Inferior parietal cortex (tissue), 1 donor: ENCODE measurements at regions not wholly inside any gene's neighbourhood (a gene's known extent, or its start where the extent isn't known, plus 50 kb on each side); places are given as distances from the start of the nearest gene placed in this dataset.

Source experiments
- DNase-seq: peaks from one replicate; pipeline ENCODE4 v3.0.0-alpha.2; 2016; ENCODE audit errors: extremely low spot score

DNA sequence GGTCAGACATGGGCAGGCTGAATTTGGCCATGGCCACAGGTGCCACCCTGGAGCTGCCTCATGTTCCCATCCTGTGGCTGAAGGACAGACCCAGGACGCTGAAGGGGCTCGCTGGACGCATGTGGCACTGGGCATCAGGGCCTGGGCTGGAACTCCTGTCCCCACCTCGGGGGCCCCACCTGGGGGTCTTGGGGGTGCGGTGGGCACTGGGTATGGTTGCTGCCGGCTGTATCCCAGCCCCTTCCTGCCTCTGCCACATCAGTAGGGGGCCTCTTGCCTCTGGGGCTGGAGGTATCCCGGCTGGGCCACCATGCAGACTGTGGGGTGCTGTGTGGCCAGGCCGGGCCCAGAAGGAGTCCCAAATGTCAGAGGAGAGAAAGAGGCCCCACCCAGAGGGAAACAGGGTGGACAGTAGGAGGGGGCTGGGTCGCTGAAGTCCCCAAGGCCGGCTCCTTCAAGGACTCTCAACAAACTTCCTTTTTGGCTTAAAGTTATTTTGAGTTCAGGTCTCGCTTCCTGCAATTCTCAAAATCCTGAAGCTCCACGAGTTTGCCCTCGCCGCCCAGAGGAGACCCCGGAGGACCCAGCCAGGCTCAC lies 78.7 kb downstream of the SIK1 start:
- DNase-seq: no peak

GRCh38 chr21:43347461-43348169 lies 79.3 kb downstream of the SIK1 start:
- DNase-seq: no peak

DNA sequence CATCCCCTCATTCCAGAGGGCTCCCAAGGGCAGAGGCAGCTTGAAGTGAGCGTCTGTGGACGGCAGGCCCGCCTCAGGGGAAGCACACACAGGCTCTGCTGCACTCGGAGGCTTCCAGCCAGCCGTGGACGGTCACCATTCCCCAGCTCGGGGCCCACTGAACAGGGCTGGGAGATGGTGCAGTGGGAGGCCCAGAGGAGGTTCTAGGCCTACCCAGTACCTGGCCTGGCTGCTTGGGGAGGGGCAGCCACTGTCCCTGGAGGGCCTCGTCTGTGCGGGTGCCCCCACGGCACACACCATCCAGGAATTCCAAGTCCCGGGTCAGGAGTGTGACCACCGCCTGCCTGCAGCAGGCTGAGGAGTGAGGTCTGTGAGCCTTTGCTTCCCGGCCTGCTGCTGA lies 80.4 kb downstream of the SIK1 start:
- DNase-seq: no peak

- no peak for DNase-seq
Measured at GRCh38 chr21:43345746-43346409, 81.1 kb downstream of the SIK1 start.

- DNase-seq: no peak
Measured at GRCh38 chr21:43345046-43345745, 81.7 kb downstream of the SIK1 start.

DNA sequence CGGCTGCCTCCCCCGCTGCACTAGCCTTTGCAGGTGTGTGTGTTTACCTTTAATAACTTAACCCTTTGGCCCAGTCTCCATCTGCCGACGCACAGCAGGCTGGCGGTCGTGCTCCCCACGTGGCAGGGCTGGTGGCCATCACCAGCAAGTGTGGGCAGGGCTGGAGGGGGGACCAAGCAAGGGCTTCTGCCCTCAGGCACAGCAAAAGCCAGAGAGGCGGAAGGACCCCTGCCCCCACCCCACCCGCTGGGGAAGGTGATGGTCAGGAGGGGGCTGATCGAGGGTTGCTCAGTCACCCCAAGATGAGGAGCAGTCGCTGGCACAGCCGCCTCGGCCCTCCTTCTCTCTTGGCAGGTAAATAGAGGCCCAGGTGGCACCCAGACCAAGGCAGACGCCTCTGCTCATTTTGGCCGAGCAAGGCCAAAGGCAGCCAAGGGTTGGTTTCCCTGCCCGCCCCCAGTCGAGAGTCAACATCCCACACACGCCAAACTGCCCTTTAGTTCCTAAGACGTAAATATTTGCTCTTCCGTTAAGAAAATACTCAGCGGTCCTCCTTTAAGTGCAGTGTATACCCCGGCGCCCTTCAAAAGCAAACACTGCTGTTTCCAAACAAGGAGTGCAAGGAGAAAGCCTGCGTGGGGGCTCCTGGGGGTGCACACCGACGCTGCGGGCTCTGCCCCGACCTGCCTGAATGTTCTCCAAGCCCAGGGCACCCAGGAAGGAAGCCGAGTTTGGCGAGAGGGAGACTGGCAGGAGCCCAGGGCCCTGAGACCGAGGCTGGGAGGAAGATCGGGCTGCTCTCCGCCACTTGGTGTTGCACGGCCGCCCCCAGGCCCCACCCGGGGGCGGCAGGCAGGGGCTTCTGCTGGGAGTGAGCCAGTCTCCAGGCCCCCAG lies 82.7 kb downstream of the SIK1 start:
- DNase-seq: no peak

DNA sequence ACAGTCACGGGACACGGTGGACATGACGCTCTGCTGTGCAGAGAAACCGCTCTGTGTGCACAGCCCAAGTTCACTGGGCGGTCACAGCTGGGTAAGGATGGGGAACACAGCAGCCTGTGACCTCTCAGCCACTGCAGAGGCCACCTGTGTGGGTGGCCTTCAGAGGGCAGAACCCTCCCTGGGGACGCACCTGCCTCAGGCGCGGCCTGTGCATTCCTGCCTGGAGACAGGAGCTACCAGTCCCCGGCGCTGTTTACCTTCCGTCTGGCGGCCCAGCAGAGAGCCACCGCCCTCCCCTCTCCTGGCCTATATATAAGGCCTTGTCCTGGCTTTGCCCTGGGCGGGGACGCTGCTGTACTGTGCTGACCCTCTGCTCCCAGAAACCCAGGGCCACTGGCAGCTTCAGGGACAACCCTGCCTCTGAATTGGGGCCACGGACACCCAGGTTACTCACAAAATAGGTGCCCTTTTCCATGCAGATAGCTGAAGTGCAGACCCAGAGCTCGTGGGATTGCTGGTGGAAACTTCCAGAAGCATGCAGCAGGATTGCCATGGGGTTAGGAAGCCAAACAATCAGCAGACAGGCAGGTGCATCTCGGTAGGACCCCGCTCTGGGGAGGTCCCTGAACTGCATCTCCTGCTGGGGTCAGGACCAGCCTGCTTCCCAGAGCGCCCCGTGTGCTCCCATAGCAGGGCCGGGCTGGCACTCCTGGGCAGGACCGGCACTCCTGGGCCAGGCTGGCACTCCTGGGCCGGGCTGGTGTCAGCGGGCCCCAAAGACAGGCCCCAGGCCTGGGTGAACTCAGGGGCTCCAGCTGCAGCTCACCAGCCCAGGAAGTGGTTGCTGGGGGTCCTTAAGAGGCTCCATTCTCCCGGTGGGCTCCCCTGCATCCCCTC lies 83.6 kb downstream of the SIK1 start:
- DNase-seq: no peak

- no peak for DNase-seq
Measured at GRCh38 chr21:43342301-43342881, 84.5 kb downstream of the SIK1 start.

DNA sequence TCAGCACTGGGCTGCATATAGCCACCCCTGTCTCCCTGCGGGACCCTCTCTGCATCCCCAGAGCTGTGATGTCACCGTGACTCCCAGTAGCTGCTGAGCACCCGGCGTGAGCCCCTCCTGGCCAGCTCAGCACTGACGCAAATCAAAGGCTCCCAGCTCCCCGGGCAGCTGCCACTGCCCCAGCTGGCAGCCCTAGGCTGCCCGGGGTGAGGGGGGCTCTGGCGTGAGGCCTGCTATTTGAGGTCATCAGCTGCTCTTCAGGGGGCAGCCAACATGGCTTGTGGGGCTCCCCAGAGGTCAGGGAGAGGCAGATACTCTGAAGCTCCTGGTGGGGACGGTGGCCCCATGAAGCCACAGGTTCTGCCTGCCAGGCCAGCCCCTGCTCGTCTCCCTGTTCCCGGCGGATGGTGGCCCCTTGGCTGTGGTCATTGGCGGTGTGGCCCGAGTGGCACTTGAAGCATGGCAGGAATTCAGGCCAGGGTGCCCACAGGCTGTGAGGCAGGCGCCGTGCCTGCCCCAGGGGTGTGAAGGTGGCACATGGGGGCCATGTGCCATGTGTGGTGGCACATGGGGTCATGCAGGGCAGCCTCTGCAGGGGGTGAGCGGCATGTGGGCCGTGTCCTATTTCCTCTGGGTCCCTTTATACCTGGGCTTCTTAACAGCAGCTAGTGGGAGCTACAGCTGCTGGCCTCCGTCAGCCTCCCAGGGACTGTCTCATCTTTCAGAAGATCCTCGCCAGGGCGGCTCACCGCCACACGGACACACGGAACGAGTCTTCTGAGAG lies 85.4 kb downstream of the SIK1 start:
- no peak for DNase-seq

GRCh38 chr21:43340491-43341377 lies 86.2 kb downstream of the SIK1 start:
- DNase-seq: no peak

GRCh38 chr21:43339668-43340067 lies 87.3 kb downstream of the SIK1 start:
- no peak for DNase-seq

- no peak for DNase-seq
Measured at GRCh38 chr21:43338951-43339350, 88.0 kb downstream of the SIK1 start.

GRCh38 chr21:43337901-43338655 lies 88.9 kb downstream of the SIK1 start:
- no peak for DNase-seq

DNA sequence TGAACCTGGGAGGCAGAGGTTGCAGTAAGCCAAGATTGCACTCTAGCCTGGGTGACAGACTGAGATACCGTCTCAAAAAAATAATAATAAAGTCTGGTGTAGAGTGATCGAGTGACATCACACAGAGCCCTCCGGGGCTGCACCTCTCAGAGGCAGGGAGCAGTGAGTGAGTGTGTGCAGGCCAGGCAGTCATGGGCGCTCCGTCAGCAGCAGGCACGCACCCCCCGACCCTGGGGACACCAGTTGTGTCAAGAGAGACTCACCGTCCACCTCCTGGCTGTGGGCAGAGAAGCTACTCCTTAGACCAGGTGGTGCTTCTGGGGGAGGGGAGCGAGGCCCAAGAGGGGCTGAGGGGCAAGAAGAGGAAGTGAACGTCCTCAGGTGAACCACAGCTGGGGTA lies 91.8 kb downstream of the SIK1 start:
- no peak for DNase-seq

DNA sequence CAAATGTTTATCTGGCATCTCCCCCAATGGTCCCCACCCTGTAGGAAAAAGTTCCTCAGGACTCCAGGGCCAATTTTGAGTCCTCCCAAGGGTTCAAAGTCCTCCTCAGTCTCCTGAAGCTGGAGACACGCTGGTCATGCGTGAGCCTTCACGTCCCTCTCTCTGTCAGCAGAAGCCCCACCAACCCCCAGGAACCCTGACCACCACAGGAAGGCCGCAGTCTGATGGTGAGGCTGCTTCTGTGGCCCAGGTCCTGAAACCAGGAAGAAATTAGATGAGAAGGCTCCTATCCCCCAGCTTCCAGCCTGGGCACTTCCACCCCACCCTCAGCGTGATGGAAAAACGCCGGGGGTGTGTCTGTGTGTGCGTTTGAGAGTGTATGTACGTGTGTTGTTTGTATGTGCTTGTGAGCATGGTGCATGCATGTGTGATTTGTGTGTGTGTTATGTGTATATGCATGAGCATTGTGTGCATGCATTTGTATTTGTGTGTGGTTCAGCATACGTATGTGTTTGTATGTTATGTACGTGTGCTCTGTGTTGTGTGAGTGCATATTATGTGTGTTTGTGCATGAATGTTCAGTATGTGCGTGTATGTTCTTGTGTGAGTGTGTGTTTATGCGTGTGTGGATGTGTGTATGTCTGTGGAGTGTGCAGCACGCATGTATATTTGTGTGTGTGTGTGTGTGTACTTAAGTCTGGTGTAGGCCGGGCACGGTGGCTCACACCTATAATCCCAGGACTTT lies 92.5 kb downstream of the SIK1 start:
- no peak for DNase-seq

GRCh38 chr21:43333298-43334062 lies 93.5 kb downstream of the SIK1 start:
- no peak for DNase-seq
